ENCODE measurements at regions not wholly inside any gene's neighbourhood (a gene's known extent, or its start where the extent isn't known, plus 50 kb on each side); places are given as distances from the start of the nearest gene placed in this dataset.

DNA sequence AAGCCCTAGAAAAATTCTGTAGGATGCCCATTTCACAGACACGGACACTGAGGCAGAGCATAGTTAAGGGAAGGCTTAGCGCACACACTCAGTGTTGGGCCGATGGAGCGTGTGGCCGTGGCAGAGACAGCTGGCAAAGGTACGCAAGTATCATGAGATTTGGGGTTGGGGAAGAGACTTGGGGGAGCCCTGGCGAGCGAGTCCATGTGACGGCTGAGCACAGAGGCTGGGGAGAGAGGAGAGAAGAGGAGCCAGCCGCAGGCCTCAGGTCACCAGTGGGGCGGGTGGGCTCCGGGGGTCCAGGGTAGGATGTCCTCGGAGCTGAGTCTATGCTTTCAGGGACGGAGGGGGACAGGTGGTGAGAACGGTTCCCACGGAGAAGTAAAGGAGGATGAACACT, 311.3 kb downstream of the CTTN start:
- ATAC-seq = no peak
- Histone ChIP-seq H4K20me1 (ENCODE audit: insufficient read depth) (no peaks in the 10 kb centered on the region), H3K4me2 (ENCODE audit: low read length) (no peak overlapping the region), H3K9me2 (ENCODE audit: insufficient read depth) (no peaks in the 10 kb centered on the region), H3K4me1 (ENCODE audit: control insufficient read depth in 1 of 2, insufficient read depth in 2 of 2, low read length in 2 of 2) (peaks cover 0 to 4% of the 10 kb centered on the region in 2 experiments; a peak in 1 of 4 replicates), H2AFZ (ENCODE audit: low read depth, low read length, poor library complexity, severe bottlenecking) (no peak overlapping the region), H3K9ac (ENCODE audit: low read length) (no peak overlapping the region), H3K27me3 (ENCODE audit: insufficient read depth, low read length) (no peaks in the 10 kb centered on the region), H3K79me2 (ENCODE audit: insufficient read depth, low read length) (no peaks in the 10 kb centered on the region), H3K9me3 (ENCODE audit: control insufficient read depth in 1 of 2, insufficient read depth in 1 of 2, low read depth in 1 of 2, low read length in 2 of 2) (no peaks in the 10 kb centered on the region), H3K27ac (ENCODE audit: low read depth, low read length) (no peak overlapping the region), H3K36me3 (ENCODE audit: control insufficient read depth in 1 of 2, insufficient read depth in 2 of 2, low read length in 2 of 2) (no peaks in the 10 kb centered on the region), H3K4me3 (replicated peaks in 1 of 2; ENCODE audit: low read depth in 1 of 2, low read length in 2 of 2) (no peak overlapping the region)
- DNase-seq (ENCODE audit: low read depth, low spot score) = no peak
- intact Hi-C loops (cut with micrococcal nuclease) = no loop called here
- TF ChIP-seq, protein P1, sequence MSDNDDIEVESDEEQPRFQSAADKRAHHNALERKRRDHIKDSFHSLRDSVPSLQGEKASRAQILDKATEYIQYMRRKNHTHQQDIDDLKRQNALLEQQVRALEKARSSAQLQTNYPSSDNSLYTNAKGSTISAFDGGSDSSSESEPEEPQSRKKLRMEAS (IDR thresholded peaks at IDR 0.05) = no peak
- TF ChIP-seq JUND (IDR thresholded peaks at IDR 0.05) (no peak), RAD21 (IDR thresholded peaks at IDR 0.05; ENCODE audit: low read depth) (no peak), SP1 (IDR thresholded peaks at IDR 0.05; ENCODE audit: low read depth) (no peak), ZFX (IDR thresholded peaks at IDR 0.05) (no peak), ATF3 (IDR thresholded peaks at IDR 0.05) (no peak), TCF7L2 (IDR thresholded peaks at IDR 0.05; ENCODE audit: borderline replicate concordance, extremely low read depth, insufficient read depth, insufficient read length) (no peak), EZH2phosphoT487 (IDR thresholded peaks at IDR 0.05; ENCODE audit: borderline replicate concordance) (no peak), EZH2 (IDR thresholded peaks at IDR 0.05) (no peak), ZNF274 (IDR thresholded peaks at IDR 0.05; ENCODE audit: low read depth, low read length) (no peak), CBX3 (IDR thresholded peaks at IDR 0.05; ENCODE audit: low read depth) (no peak), POLR2AphosphoS5 (IDR thresholded peaks at IDR 0.05; ENCODE audit: low read depth, low read length) (no peak), SRF (IDR thresholded peaks at IDR 0.05; ENCODE audit: low read depth) (no peak), SIN3A (IDR thresholded peaks at IDR 0.05; ENCODE audit: low read depth) (no peak), YY1 (IDR thresholded peaks at IDR 0.05; ENCODE audit: extremely low read depth, insufficient replicate concordance, low read depth, low read length) (no peak)
- TF ChIP-seq, protein P2, sequence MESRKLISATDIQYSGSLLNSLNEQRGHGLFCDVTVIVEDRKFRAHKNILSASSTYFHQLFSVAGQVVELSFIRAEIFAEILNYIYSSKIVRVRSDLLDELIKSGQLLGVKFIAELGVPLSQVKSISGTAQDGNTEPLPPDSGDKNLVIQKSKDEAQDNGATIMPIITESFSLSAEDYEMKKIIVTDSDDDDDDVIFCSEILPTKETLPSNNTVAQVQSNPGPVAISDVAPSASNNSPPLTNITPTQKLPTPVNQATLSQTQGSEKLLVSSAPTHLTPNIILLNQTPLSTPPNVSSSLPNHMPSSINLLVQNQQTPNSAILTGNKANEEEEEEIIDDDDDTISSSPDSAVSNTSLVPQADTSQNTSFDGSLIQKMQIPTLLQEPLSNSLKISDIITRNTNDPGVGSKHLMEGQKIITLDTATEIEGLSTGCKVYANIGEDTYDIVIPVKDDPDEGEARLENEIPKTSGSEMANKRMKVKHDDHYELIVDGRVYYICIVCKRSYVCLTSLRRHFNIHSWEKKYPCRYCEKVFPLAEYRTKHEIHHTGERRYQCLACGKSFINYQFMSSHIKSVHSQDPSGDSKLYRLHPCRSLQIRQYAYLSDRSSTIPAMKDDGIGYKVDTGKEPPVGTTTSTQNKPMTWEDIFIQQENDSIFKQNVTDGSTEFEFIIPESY (IDR thresholded peaks at IDR 0.05; ENCODE audit: extremely low read depth, insufficient replicate concordance, low read length) = no peak
- TF ChIP-seq, protein P3, sequence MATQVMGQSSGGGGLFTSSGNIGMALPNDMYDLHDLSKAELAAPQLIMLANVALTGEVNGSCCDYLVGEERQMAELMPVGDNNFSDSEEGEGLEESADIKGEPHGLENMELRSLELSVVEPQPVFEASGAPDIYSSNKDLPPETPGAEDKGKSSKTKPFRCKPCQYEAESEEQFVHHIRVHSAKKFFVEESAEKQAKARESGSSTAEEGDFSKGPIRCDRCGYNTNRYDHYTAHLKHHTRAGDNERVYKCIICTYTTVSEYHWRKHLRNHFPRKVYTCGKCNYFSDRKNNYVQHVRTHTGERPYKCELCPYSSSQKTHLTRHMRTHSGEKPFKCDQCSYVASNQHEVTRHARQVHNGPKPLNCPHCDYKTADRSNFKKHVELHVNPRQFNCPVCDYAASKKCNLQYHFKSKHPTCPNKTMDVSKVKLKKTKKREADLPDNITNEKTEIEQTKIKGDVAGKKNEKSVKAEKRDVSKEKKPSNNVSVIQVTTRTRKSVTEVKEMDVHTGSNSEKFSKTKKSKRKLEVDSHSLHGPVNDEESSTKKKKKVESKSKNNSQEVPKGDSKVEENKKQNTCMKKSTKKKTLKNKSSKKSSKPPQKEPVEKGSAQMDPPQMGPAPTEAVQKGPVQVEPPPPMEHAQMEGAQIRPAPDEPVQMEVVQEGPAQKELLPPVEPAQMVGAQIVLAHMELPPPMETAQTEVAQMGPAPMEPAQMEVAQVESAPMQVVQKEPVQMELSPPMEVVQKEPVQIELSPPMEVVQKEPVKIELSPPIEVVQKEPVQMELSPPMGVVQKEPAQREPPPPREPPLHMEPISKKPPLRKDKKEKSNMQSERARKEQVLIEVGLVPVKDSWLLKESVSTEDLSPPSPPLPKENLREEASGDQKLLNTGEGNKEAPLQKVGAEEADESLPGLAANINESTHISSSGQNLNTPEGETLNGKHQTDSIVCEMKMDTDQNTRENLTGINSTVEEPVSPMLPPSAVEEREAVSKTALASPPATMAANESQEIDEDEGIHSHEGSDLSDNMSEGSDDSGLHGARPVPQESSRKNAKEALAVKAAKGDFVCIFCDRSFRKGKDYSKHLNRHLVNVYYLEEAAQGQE (IDR thresholded peaks at IDR 0.05; ENCODE audit: low read depth) = no peak
- ChIA-PET CTCF (no interaction called here), POLR2A (no interaction called here), RAD21 (ENCODE audit: low non-redundant PET in 1 of 2, low total read pairs in 2 of 2, uncharacterized antibody in 2 of 2, unreplicated experiment in 2 of 2) (no interaction called here)
- BruUV-seq (replicated peaks) = no TSS peak
